GM06990 (cell line): ENCODE measurements at regions not wholly inside any gene's neighbourhood (a gene's known extent, or its start where the extent isn't known, plus 50 kb on each side); places are given as distances from the start of the nearest gene placed in this dataset.

Source experiments
- DNase-seq: peaks from one replicate; pipeline ENCODE4 v3.0.0-alpha.2; 2011; ENCODE audit not compliant: insufficient read length; ENCODE audit errors: extremely low read depth
- H3K27me3 ChIP-seq: replicated peaks from 2 replicates; pipeline ENCODE4 v1.6.0; 2011; ENCODE audit warnings: low read length; ENCODE audit not compliant: control insufficient read depth, insufficient read depth
- H3K36me3 ChIP-seq: 2 replicates; pipeline ENCODE4 v1.5.1; 2011; ENCODE audit warnings: low read length; ENCODE audit not compliant: control insufficient read depth, insufficient read depth
- H3K4me3 ChIP-seq: replicated peaks from 2 replicates; pipeline ENCODE4 v1.5.1; 2011; ENCODE audit warnings: low read depth, mild to moderate bottlenecking, control low read depth, low read length
- TF ChIP-seq, protein P1 (sequence below): IDR thresholded peaks from 2 replicates; pipeline ENCODE4 v1.5.1; 2011; ENCODE audit warnings: low read length, control low read depth, mild to moderate bottlenecking, inconsistent platforms; ENCODE audit not compliant: insufficient read depth, poor library complexity, severe bottlenecking

DNA sequence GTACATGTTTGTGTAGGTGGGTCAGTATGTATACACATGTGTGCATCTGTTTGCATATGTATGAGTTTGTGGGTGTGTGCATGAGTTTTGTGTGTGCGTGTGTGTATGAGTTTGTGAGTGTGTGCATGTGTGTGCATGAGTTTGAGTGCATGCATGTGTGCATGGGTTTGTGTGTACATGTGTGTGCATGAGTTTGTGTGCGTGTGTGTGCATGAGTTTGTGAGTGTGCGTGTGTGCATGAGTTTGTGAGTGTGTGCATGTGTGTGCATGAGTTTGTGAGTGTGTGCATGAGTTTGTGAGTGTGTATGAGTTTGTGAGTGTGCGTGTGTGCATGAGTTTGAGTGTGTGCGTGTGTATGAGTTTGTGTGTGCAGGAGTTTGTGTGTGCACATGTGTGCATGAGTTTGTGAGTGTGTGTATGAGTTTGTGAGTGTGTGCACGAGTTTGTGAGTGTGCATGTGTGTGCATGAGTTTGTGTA is 61.5 kb downstream of the FZD10 start:
- DNase-seq, result no peak
- Histone ChIP-seq H3K36me3 (no peaks in the 10 kb centered on the region), H3K27me3 (no peaks in the 10 kb centered on the region), H3K4me3 (no peak overlapping the region)
- TF ChIP-seq, protein P1, sequence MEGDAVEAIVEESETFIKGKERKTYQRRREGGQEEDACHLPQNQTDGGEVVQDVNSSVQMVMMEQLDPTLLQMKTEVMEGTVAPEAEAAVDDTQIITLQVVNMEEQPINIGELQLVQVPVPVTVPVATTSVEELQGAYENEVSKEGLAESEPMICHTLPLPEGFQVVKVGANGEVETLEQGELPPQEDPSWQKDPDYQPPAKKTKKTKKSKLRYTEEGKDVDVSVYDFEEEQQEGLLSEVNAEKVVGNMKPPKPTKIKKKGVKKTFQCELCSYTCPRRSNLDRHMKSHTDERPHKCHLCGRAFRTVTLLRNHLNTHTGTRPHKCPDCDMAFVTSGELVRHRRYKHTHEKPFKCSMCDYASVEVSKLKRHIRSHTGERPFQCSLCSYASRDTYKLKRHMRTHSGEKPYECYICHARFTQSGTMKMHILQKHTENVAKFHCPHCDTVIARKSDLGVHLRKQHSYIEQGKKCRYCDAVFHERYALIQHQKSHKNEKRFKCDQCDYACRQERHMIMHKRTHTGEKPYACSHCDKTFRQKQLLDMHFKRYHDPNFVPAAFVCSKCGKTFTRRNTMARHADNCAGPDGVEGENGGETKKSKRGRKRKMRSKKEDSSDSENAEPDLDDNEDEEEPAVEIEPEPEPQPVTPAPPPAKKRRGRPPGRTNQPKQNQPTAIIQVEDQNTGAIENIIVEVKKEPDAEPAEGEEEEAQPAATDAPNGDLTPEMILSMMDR, result no peak

DNA sequence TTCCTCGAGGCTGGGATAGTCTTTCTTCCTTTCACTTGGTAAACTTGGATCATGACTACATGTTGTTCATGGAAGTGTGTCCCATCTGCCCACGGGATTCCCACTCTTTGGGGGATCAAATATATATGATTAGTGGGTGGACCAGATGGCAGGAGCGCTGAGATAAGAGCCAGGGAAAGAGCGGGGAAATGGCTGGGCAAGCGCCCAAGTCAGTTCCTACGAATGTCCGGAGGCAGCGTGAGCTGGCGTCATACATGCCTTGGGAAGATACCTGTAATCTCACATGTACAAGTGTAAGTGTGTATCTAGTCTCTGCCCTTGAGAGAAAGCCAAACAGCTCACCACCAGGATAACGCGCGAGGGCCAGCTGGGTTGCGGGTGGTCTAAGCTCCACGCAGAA is 62.3 kb downstream of the FZD10 start:
- TF ChIP-seq, protein P1, result no peak
- H3K27me3 ChIP-seq, result no peaks in the 10 kb centered on the region
- DNase-seq, result no peak
- H3K4me3 ChIP-seq, result no peak overlapping the region
- H3K36me3 ChIP-seq, result no peaks in the 10 kb centered on the region

DNA sequence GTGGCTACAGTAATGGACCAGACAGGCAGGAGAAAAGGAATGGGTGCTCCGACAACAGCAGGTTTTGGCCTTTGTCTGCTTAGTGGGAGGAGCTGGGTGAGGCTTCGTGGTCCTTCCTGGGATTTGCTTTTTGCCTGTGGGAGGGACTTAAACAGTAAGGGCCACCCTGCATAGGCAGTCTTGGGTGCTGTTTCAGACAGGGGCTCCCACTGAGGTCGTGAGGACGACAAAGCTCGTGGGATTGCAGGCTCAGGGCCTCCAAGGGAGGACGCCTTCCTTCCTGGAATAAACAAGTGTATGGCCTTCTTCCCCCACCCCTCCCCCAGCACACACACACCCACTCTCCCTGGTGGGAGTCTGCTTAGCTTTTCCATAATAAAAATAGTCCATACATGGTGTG is 63.1 kb downstream of the FZD10 start:
- H3K27me3 ChIP-seq, result no peaks in the 10 kb centered on the region

DNA sequence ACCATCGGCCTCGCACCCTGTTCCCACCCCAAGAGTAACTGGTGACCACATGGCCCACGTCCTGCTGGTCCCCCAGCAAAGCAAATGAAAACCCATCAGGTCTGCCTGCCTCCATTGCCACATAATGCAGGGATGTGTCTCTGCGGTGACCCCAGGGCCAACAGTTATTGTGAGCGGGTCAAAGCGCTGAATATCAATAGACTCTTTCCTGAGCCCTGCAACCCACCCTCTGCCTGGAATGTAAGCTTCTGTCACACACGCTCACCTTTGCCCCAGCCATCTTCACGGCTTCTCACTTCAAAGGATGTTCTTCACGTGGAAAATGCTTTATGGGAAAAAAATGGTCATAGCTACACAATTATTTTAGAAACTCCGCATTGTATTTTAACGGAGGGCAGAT is 63.9 kb downstream of the FZD10 start:
- no peak for DNase-seq
- TF ChIP-seq, protein P1, result no peak
- Histone ChIP-seq H3K27me3 (no peaks in the 10 kb centered on the region), H3K4me3 (no peak overlapping the region), H3K36me3 (no peaks in the 10 kb centered on the region)

More for the DNA sequence above, 63.1 kb downstream of the FZD10 start:
- Histone ChIP-seq H3K4me3 (no peak overlapping the region), H3K36me3 (no peaks in the 10 kb centered on the region)
- TF ChIP-seq, protein P1, result no peak
- DNase-seq, result no peak

DNA sequence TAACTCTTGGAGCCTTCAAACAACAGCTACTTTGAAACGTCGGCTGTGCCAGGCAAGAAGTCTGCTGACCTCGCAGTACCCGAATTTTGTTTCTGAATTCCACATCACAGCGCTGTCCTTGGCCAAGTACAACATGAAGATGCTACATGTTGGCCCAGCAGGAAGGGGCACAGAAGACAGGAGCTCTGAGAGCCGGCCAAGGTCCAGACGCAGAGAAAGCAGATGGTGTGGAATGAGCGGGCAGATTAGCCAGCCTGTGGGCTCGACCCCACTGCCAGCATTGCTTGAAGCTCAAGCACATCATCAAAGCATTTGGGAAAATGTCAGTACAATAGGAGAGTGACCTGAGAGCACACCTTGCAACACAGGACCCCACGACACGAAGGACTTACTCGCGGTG is 64.5 kb downstream of the FZD10 start:
- H3K27me3 ChIP-seq, result no peaks in the 10 kb centered on the region
- H3K4me3 ChIP-seq, result no peak overlapping the region
- H3K36me3 ChIP-seq, result no peaks in the 10 kb centered on the region
- no peak for DNase-seq
- TF ChIP-seq, protein P1, result no peak

DNA sequence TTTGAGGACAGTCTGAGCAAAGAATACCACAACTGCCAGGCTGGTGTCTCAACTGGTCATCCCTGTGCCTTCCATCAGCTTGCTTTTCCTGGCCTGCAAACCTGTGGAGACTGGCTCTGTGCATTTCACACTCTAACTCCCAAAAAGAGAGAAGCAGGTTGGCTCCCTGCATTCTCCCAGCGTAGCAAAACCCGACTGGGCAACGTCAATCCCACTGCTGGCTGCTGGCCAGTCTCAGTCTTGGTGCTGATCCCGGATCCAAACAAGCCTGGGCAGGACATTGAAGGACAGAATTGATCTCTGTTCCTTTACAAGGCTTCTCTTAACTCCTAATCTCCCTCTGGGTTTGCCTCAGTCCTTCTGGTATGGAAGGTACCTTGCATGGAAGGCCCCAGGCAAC is 65.4 kb downstream of the FZD10 start:
- no peak for DNase-seq
- TF ChIP-seq, protein P1, result no peak
- Histone ChIP-seq H3K36me3 (no peaks in the 10 kb centered on the region), H3K27me3 (no peaks in the 10 kb centered on the region), H3K4me3 (no peak overlapping the region)
